C1 segment of cervical spinal cord (tissue), 14 donors: ENCODE measurements at regions not wholly inside any gene's neighbourhood (a gene's known extent, or its start where the extent isn't known, plus 50 kb on each side); places are given as distances from the start of the nearest gene placed in this dataset.
"Not testable (repeated sequence)": the region's sequence is repeated elsewhere in the genome, so short reads cannot be mapped to it uniquely, and the experiment has no call there.

Source experiments
- DNase-seq, 14 donors: peaks; one replicate each; lab custom pipeline; 2025; lab: John Stamatoyannopoulos, UW

DNA sequence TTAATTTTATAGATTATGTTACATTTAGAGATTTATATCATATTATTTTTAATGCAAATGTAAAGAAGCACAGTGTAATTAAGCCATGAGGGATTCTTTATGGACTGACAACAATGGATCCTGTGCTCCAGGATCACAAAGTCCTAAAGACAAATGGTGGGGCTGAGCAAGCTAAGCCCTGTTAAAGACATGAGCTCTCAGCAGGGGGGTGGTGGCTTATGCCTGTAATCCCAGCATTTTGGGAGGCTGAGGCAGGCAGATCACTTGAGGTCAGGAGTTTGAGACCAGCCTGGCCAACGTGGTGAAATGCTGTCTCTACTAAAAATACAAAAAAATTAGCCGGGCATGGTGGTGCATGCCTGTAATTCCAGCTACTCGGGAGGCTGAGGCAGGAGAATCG lies 160.8 kb upstream of the RGS6 start:
- DNase-seq: not testable (repeated sequence)

- DNase-seq: not testable (repeated sequence)
Measured at GRCh38 chr14:71771996-71772395, 160.2 kb upstream of the RGS6 start.

GRCh38 chr14:71773898-71774481 lies 158.2 kb upstream of the RGS6 start:
- DNase-seq: no peak

- no peak for DNase-seq
Measured at GRCh38 chr14:71776471-71777360, 155.5 kb upstream of the RGS6 start.

GRCh38 chr14:71780075-71780474 lies 152.2 kb upstream of the RGS6 start:
- no peak for DNase-seq

DNA sequence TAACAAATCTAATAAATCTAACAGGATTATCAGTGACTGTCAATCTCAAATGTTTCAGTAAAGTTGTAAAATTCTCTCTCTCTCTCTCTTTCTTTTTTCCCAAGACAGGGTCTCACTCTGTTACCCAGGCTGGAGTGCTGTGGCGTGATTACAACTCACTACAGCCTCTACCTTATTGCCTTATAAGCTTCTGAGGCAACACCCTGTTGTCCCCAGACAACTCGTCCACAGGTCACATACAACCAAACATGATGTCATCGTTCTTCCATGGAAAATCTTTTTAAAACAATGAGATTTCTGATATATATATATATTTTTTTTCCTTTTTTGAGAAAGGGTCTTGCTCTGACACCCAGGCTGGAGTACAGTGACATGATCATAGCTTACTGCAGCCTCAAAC lies 151.4 kb upstream of the RGS6 start:
- DNase-seq: no peak

DNA sequence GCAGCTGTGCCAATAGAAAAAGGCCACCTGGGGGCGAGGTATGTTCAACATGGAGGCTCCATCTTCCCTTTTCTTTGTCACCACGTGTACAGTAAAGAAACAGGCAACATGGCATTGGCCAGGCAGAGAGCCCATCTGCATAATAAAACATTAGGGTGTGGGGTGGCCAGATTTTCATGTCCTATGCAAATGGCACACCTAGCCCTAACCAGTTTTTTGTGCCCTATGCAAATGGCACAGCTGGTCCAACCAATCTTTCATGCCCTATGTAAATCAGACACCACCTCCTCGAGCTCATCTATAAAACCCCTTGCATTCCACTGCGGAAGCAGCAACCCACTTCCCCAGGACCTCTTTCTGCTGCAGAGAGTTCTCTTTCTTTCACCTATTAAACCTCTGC lies 149.1 kb upstream of the RGS6 start:
- DNase-seq: no peak

GRCh38 chr14:71783786-71784185 lies 148.4 kb upstream of the RGS6 start:
- no peak for DNase-seq

- no peak for DNase-seq
Measured at GRCh38 chr14:71789005-71789404, 143.2 kb upstream of the RGS6 start.

GRCh38 chr14:71799841-71800240 lies 132.4 kb upstream of the RGS6 start:
- DNase-seq: no peak

- DNase-seq: no peak
Measured at GRCh38 chr14:71800878-71801277, 131.4 kb upstream of the RGS6 start.

GRCh38 chr14:71803539-71804260 lies 128.5 kb upstream of the RGS6 start:
- no peak for DNase-seq

DNA sequence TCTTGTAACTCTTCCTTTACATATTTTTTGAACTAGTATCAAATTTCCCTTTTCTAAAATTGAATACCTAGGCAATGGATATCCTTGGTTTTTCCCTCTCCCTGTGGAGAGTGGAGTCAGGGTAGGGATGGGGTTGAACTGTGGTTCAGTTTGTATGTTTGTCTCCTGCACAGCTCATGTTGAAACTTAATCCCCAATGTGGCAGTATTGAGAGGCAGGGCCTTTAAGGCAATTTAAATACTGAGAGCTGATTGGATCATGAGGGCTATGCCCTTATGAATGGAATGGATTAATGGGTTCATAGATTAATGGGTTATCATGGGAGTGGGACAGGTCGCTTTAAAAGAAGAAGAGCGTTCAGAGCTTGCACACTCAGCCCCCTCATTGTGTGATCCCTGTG lies 127.2 kb upstream of the RGS6 start:
- DNase-seq: no peak

GRCh38 chr14:71807049-71807448 lies 125.2 kb upstream of the RGS6 start:
- DNase-seq: not testable (repeated sequence)

GRCh38 chr14:71810800-71811199 lies 121.4 kb upstream of the RGS6 start:
- DNase-seq: not testable (repeated sequence)

DNA sequence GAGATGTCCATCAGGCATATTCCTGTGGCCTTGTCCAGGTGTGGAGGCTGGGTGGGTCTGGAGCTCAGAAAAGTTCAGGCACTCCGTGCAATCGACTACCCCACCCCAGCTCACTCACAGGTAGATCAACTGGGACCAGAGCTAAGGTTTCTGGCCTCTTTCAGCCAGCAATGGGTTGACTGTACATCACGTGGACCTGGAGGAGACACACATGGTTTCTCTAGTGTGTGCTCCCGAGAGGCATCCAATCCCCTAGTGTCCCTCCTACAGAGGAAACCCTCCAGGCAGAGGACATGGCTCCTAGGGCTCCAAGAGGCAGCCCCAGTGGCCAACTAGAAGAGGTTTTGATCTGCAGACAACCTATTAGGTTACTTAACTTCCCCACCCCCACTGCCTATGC lies 119.5 kb upstream of the RGS6 start:
- no peak for DNase-seq

GRCh38 chr14:71815110-71815509 lies 117.1 kb upstream of the RGS6 start:
- no peak for DNase-seq

DNA sequence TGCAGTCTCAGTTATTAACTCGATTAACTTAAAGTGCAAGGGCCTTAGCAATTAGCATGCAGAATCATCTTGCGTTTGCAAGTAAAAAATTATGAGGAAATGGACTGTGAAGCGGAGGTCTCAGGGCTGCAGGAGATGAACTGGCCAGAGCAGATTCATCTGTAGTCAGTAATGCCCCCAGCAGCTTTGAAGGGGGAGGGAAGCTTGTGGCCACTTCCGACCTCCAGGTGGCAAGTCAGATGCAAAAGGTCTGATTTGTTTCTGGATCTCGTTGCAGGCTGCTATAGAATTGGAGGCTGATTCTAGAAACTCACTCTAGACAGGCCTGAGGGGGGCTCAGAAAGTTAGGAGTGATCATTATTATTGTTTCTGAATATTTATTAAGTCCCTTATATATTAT lies 107.4 kb upstream of the RGS6 start:
- DNase-seq: no peak

- DNase-seq: no peak
Measured at GRCh38 chr14:71833476-71833875, 98.8 kb upstream of the RGS6 start.

- DNase-seq: no peak
Measured at GRCh38 chr14:71834284-71835204, 97.7 kb upstream of the RGS6 start.

DNA sequence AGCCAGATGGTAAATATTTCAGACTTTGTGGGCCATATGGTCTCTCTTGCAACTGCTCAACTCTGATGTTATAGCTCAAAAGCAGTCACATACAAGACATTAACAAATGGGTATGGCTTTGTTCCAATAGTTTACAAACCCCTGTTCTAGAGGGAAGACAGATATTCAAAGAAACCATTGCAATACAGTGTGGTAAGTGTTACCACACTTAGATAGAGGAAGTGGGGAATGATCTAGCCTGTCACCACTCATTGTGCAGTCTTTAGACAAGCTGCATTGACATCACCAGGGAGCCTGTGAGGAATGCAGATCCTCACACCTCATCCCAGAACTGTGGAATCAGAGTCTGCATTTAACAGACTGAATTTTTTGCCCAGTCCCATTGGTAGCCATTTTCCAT lies 80.0 kb upstream of the RGS6 start:
- DNase-seq: no peak
